Loucy (cell line): ENCODE measurements at regions not wholly inside any gene's neighbourhood (a gene's known extent, or its start where the extent isn't known, plus 50 kb on each side); places are given as distances from the start of the nearest gene placed in this dataset.

ENCODE experiments used
- H2AFZ ChIP-seq: fragments of 200-600 bp; sonication (generic); 2 replicates; pipeline ENCODE4 v1.6.0; 2016; ENCODE audit warnings: antibody characterized with exemption, mild to moderate bottlenecking, low read length, moderate library complexity
- H3F3A ChIP-seq: fragments of 200-600 bp; 2 replicates; pipeline ENCODE4 v1.6.0; 2016; ENCODE audit warnings: antibody characterized with exemption, low read depth, mild to moderate bottlenecking
- H3K27me3 ChIP-seq: fragments of 200-600 bp; sonication (generic); 2 replicates; pipeline ENCODE4 v1.6.1; 2014; ENCODE audit warnings: low read length, mild to moderate bottlenecking; ENCODE audit not compliant: insufficient read depth, poor library complexity, severe bottlenecking
- H3K36me3 ChIP-seq: fragments of 200-600 bp; sonication (generic); 2 replicates; pipeline ENCODE4 v1.6.1; 2016; ENCODE audit warnings: low read length; ENCODE audit not compliant: insufficient read depth
- H3K4me1 ChIP-seq: fragments of 200-600 bp; sonication (generic); 2 replicates; pipeline ENCODE4 v1.5.1; 2014; ENCODE audit warnings: low read length, mild to moderate bottlenecking; ENCODE audit not compliant: insufficient read depth, poor library complexity, severe bottlenecking
- H3K4me2 ChIP-seq: fragments of 200-600 bp; sonication (generic); 2 replicates; pipeline ENCODE4 v1.6.0; 2014; ENCODE audit warnings: antibody characterized with exemption, low read length, low read depth, mild to moderate bottlenecking; ENCODE audit not compliant: poor library complexity, severe bottlenecking
- H3K4me3 ChIP-seq: fragments of 200-600 bp; sonication (generic); 2 replicates; pipeline ENCODE4 v1.5.1; 2014; ENCODE audit warnings: low read length, mild to moderate bottlenecking, mixed read lengths; ENCODE audit not compliant: poor library complexity, severe bottlenecking
- H3K79me2 ChIP-seq: fragments of 200-600 bp; sonication (generic); 2 replicates; pipeline ENCODE4 v1.6.1; 2014; ENCODE audit warnings: low read length; ENCODE audit not compliant: insufficient read depth
- H3K9ac ChIP-seq: fragments of 200-600 bp; sonication (generic); 2 replicates; pipeline ENCODE4 v1.6.0; 2014; ENCODE audit warnings: mild to moderate bottlenecking, low read depth, low read length, moderate library complexity; ENCODE audit not compliant: poor library complexity, severe bottlenecking
- H3K9me2 ChIP-seq: fragments of 200-600 bp; sonication (generic); replicated peaks from 2 replicates; pipeline ENCODE4 v1.6.1; 2016; ENCODE audit warnings: low read depth, low read length, mixed read lengths
- H3K9me3 ChIP-seq: fragments of 200-600 bp; sonication (generic); 2 replicates; pipeline ENCODE4 v1.6.1; 2014; ENCODE audit warnings: mild to moderate bottlenecking, antibody characterized with exemption, low read length, low read depth; ENCODE audit not compliant: insufficient read depth
- H4K20me1 ChIP-seq: fragments of 200-600 bp; sonication (generic); 2 replicates; pipeline ENCODE4 v1.6.0; 2014; ENCODE audit warnings: antibody characterized with exemption, low read length, mild to moderate bottlenecking; ENCODE audit not compliant: insufficient read depth, poor library complexity, severe bottlenecking
- CTCF ChIP-seq: fragments of 200-600 bp; sonication (generic); conservative IDR thresholded peaks from 2 replicates; pipeline ENCODE4 v1.5.1; 2014; ENCODE audit warnings: mild to moderate bottlenecking, antibody characterized with exemption, low read length
- EZH2phosphoT487 ChIP-seq: fragments of 200-600 bp; IDR thresholded peaks from 2 replicates; pipeline ENCODE4 v1.6.1; 2018; ENCODE audit warnings: antibody characterized with exemption, mild to moderate bottlenecking, moderate library complexity, borderline replicate concordance

- Histone ChIP-seq H3K27me3 (no peaks in the 10 kb centered on the region), H3K79me2 (no peaks in the 10 kb centered on the region), H3K36me3 (no peaks in the 10 kb centered on the region), H2AFZ (no peak overlapping the region), H3K4me2 (no peak overlapping the region), H3K9ac (no peak overlapping the region), H3K4me3 (no peak overlapping the region), H3F3A (no peaks in the 10 kb centered on the region), H3K4me1 (no peaks in the 10 kb centered on the region), H4K20me1 (no peaks in the 10 kb centered on the region), H3K9me2 (no peaks in the 10 kb centered on the region), H3K9me3 (no peaks in the 10 kb centered on the region)
- no peak for TF ChIP-seq CTCF
- TF ChIP-seq EZH2phosphoT487, result no peak
Measured at GRCh38 chr5:162289489-162289888, 221.9 kb downstream of the GABRG2 start.

GRCh38 chr5:162299793-162300192, 232.2 kb downstream of the GABRG2 start:
- Histone ChIP-seq H3K36me3 (no peaks in the 10 kb centered on the region), H3K9me3 (no peaks in the 10 kb centered on the region), H2AFZ (no peak overlapping the region), H3K4me3 (no peak overlapping the region), H3K79me2 (no peaks in the 10 kb centered on the region), H3K9ac (no peak overlapping the region), H3K4me1 (no peaks in the 10 kb centered on the region), H3F3A (no peaks in the 10 kb centered on the region), H4K20me1 (no peaks in the 10 kb centered on the region), H3K9me2 (no peaks in the 10 kb centered on the region), H3K4me2 (no peak overlapping the region), H3K27me3 (no peaks in the 10 kb centered on the region)
- TF ChIP-seq EZH2phosphoT487 (no peak), CTCF (no peak)

GRCh38 chr5:162301356-162301755, 233.8 kb downstream of the GABRG2 start:
- H3K79me2 ChIP-seq, result no peaks in the 10 kb centered on the region
- no peaks in the 10 kb centered on the region for H3K27me3 ChIP-seq
- no peaks in the 10 kb centered on the region for H3K9me2 ChIP-seq
- no peaks in the 10 kb centered on the region for H3K36me3 ChIP-seq
- no peaks in the 10 kb centered on the region for H3K9me3 ChIP-seq
- H3K4me1 ChIP-seq, result no peaks in the 10 kb centered on the region
- H3F3A ChIP-seq, result no peaks in the 10 kb centered on the region
- no peak overlapping the region for H3K4me3 ChIP-seq
- H2AFZ ChIP-seq, result no peak overlapping the region
- TF ChIP-seq CTCF (no peak), EZH2phosphoT487 (no peak)
- no peak overlapping the region for H3K4me2 ChIP-seq
- H4K20me1 ChIP-seq, result no peaks in the 10 kb centered on the region
- H3K9ac ChIP-seq, result no peak overlapping the region
